NT2/D1 (cell line): ENCODE measurements at regions not wholly inside any gene's neighbourhood (a gene's known extent, or its start where the extent isn't known, plus 50 kb on each side); places are given as distances from the start of the nearest gene placed in this dataset.

Experiments used
- SUZ12 ChIP-seq: IDR thresholded peaks from 2 replicates; pipeline ENCODE4 v1.6.1; 2011; ENCODE audit not compliant: insufficient read length, insufficient read depth; ENCODE audit errors: extremely low read depth
- ZNF274 ChIP-seq: IDR thresholded peaks from 2 replicates; pipeline ENCODE4 v1.6.1; 2011; ENCODE audit warnings: mild to moderate bottlenecking, low read depth, low read length

DNA sequence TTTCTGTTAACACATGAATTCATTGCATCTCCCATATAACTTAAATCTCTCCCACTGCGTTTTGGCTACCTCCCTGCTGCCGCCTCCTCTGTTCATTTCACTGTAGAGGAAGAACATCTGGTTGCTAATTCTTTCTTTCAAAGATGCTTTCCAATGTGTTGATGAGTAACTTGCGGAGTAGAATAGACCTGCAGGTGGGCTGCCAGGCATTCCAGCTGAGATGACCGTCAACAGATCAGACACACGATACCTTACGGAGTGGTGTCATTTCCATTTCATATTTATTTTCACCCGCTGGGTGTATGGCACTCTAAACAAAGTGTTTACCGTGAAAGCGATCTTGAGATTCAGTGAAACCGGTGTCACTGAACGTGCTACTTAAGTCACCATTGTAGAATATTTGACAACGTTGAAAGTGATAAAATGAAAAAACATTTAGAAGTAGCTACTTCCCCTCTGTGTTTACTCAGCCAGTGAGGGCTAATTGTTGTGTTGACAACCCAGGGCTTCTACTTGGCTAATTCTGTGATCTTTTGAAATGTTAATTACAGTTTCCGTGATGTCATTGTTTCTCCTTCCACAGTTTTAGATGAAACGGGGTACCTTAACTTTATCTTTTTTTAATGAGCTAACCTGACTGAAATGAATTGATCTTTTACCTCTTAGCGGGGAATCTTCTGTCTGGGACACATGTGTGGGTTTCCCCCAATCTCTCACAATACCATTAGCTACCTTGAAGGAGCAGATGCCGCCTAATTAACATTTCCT, 228.5 kb upstream of the ARGLU1 start:
- no peak for TF ChIP-seq ZNF274
- no peak for TF ChIP-seq SUZ12
